Activated naive CD4-positive, alpha-beta T cell treated with anti-CD3 and anti-CD28 coated beads, Interleukin-2, amount 50 U/mL, for 24 hours (primary cell): ENCODE measurements at regions not wholly inside any gene's neighbourhood (a gene's known extent, or its start where the extent isn't known, plus 50 kb on each side); places are given as distances from the start of the nearest gene placed in this dataset.

Experiments used
- H3K27ac Mint-ChIP-seq: one replicate; pipeline ENCODE4 v1.8.0; 2021; ENCODE audit warnings: mild to moderate bottlenecking, mixed read lengths
- H3K27me3 Mint-ChIP-seq: one replicate; pipeline ENCODE4 v1.8.0; 2021; ENCODE audit warnings: mixed read lengths
- H3K36me3 Mint-ChIP-seq: one replicate; pipeline ENCODE4 v1.8.0; 2021; ENCODE audit warnings: mixed read lengths
- H3K4me1 Mint-ChIP-seq: one replicate; pipeline ENCODE4 v1.8.0; 2021; ENCODE audit warnings: mixed read lengths
- H3K4me3 Mint-ChIP-seq: one replicate; pipeline ENCODE4 v1.8.0; 2021; ENCODE audit warnings: mild to moderate bottlenecking, mixed read lengths
- H3K9me3 Mint-ChIP-seq: one replicate; pipeline ENCODE4 v1.8.0; 2021; ENCODE audit warnings: mixed read lengths

GRCh38 chr9:30970812-30971211 lies 1413.6 kb upstream of the ACO1 start:
- H3K27ac Mint-ChIP-seq: no peak overlapping the region
- H3K4me3 Mint-ChIP-seq: no peak overlapping the region
- H3K9me3 Mint-ChIP-seq: no peaks in the 10 kb centered on the region
- H3K36me3 Mint-ChIP-seq: no peaks in the 10 kb centered on the region
- peaks cover 2% of the 10 kb centered on the region for H3K27me3 Mint-ChIP-seq
- H3K4me1 Mint-ChIP-seq: no peaks in the 10 kb centered on the region

GRCh38 chr9:30972654-30973053 lies 1411.8 kb upstream of the ACO1 start:
- Mint-ChIP-seq H3K4me3 (no peak overlapping the region), H3K27me3 (peaks cover 2% of the 10 kb centered on the region), H3K27ac (no peak overlapping the region), H3K9me3 (no peaks in the 10 kb centered on the region), H3K36me3 (no peaks in the 10 kb centered on the region), H3K4me1 (no peaks in the 10 kb centered on the region)

- no peaks in the 10 kb centered on the region for H3K36me3 Mint-ChIP-seq
- no peak overlapping the region for H3K4me3 Mint-ChIP-seq
- no peaks in the 10 kb centered on the region for H3K9me3 Mint-ChIP-seq
- H3K27me3 Mint-ChIP-seq: no peaks in the 10 kb centered on the region
- no peaks in the 10 kb centered on the region for H3K4me1 Mint-ChIP-seq
- no peak overlapping the region for H3K27ac Mint-ChIP-seq
Measured at GRCh38 chr9:30977965-30978364, 1406.5 kb upstream of the ACO1 start.

GRCh38 chr9:30982301-30982700 lies 1402.1 kb upstream of the ACO1 start:
- no peak overlapping the region for H3K4me3 Mint-ChIP-seq
- no peaks in the 10 kb centered on the region for H3K27me3 Mint-ChIP-seq
- no peaks in the 10 kb centered on the region for H3K36me3 Mint-ChIP-seq
- no peak overlapping the region for H3K27ac Mint-ChIP-seq
- no peaks in the 10 kb centered on the region for H3K4me1 Mint-ChIP-seq
- peaks cover 10% of the 10 kb centered on the region for H3K9me3 Mint-ChIP-seq

- H3K4me1 Mint-ChIP-seq: no peaks in the 10 kb centered on the region
- H3K4me3 Mint-ChIP-seq: no peak overlapping the region
- no peak overlapping the region for H3K27ac Mint-ChIP-seq
- H3K36me3 Mint-ChIP-seq: no peaks in the 10 kb centered on the region
- peaks cover 1% of the 10 kb centered on the region for H3K27me3 Mint-ChIP-seq
- peaks cover 4% of the 10 kb centered on the region for H3K9me3 Mint-ChIP-seq
Measured at GRCh38 chr9:30995956-30996738, 1388.3 kb upstream of the ACO1 start.

GRCh38 chr9:30996761-30997160 lies 1387.7 kb upstream of the ACO1 start:
- peaks cover 4% of the 10 kb centered on the region for H3K9me3 Mint-ChIP-seq
- H3K4me3 Mint-ChIP-seq: no peak overlapping the region
- no peak overlapping the region for H3K27ac Mint-ChIP-seq
- H3K4me1 Mint-ChIP-seq: no peaks in the 10 kb centered on the region
- peaks cover 1% of the 10 kb centered on the region for H3K27me3 Mint-ChIP-seq
- H3K36me3 Mint-ChIP-seq: no peaks in the 10 kb centered on the region

GRCh38 chr9:30997291-30997690 lies 1387.2 kb upstream of the ACO1 start:
- Mint-ChIP-seq H3K4me3 (no peak overlapping the region), H3K27me3 (peaks cover 1% of the 10 kb centered on the region), H3K9me3 (peaks cover 4% of the 10 kb centered on the region), H3K4me1 (no peaks in the 10 kb centered on the region), H3K27ac (no peak overlapping the region), H3K36me3 (no peaks in the 10 kb centered on the region)

- H3K9me3 Mint-ChIP-seq: no peaks in the 10 kb centered on the region
- no peak overlapping the region for H3K27ac Mint-ChIP-seq
- H3K4me1 Mint-ChIP-seq: no peaks in the 10 kb centered on the region
- no peak overlapping the region for H3K4me3 Mint-ChIP-seq
- no peaks in the 10 kb centered on the region for H3K27me3 Mint-ChIP-seq
- no peaks in the 10 kb centered on the region for H3K36me3 Mint-ChIP-seq
Measured at GRCh38 chr9:31005086-31005665, 1379.3 kb upstream of the ACO1 start.

GRCh38 chr9:31013371-31013770 lies 1371.1 kb upstream of the ACO1 start:
- H3K4me3 Mint-ChIP-seq: no peak overlapping the region
- H3K4me1 Mint-ChIP-seq: no peaks in the 10 kb centered on the region
- no peak overlapping the region for H3K27ac Mint-ChIP-seq
- H3K27me3 Mint-ChIP-seq: no peaks in the 10 kb centered on the region
- H3K36me3 Mint-ChIP-seq: no peaks in the 10 kb centered on the region
- H3K9me3 Mint-ChIP-seq: no peaks in the 10 kb centered on the region

GRCh38 chr9:31023847-31024246 lies 1360.6 kb upstream of the ACO1 start:
- no peaks in the 10 kb centered on the region for H3K9me3 Mint-ChIP-seq
- no peaks in the 10 kb centered on the region for H3K4me1 Mint-ChIP-seq
- H3K36me3 Mint-ChIP-seq: no peaks in the 10 kb centered on the region
- H3K4me3 Mint-ChIP-seq: no peak overlapping the region
- H3K27me3 Mint-ChIP-seq: no peaks in the 10 kb centered on the region
- no peak overlapping the region for H3K27ac Mint-ChIP-seq

GRCh38 chr9:31027678-31028077 lies 1356.8 kb upstream of the ACO1 start:
- Mint-ChIP-seq H3K27ac (no peak overlapping the region), H3K27me3 (no peaks in the 10 kb centered on the region), H3K9me3 (no peaks in the 10 kb centered on the region), H3K4me3 (no peak overlapping the region), H3K4me1 (peaks cover 13% of the 10 kb centered on the region), H3K36me3 (no peaks in the 10 kb centered on the region)

- Mint-ChIP-seq H3K36me3 (no peaks in the 10 kb centered on the region), H3K27ac (no peak overlapping the region), H3K27me3 (no peaks in the 10 kb centered on the region), H3K9me3 (no peaks in the 10 kb centered on the region), H3K4me1 (peaks cover 13% of the 10 kb centered on the region), H3K4me3 (no peak overlapping the region)
Measured at GRCh38 chr9:31028137-31028536, 1356.3 kb upstream of the ACO1 start.

- no peak overlapping the region for H3K27ac Mint-ChIP-seq
- no peaks in the 10 kb centered on the region for H3K36me3 Mint-ChIP-seq
- H3K9me3 Mint-ChIP-seq: no peaks in the 10 kb centered on the region
- H3K4me3 Mint-ChIP-seq: peak overlapping the region; percentile 30
- no peaks in the 10 kb centered on the region for H3K27me3 Mint-ChIP-seq
- peaks cover 17% of the 10 kb centered on the region for H3K4me1 Mint-ChIP-seq
Measured at GRCh38 chr9:31030741-31031202, 1353.7 kb upstream of the ACO1 start.

- Mint-ChIP-seq H3K27ac (no peak overlapping the region), H3K4me1 (peaks cover 17% of the 10 kb centered on the region), H3K27me3 (no peaks in the 10 kb centered on the region), H3K4me3 (no peak overlapping the region), H3K36me3 (no peaks in the 10 kb centered on the region), H3K9me3 (no peaks in the 10 kb centered on the region)
Measured at GRCh38 chr9:31032206-31032605, 1352.2 kb upstream of the ACO1 start.

GRCh38 chr9:31034311-31034710 lies 1350.1 kb upstream of the ACO1 start:
- H3K27me3 Mint-ChIP-seq: peaks cover 4% of the 10 kb centered on the region
- H3K4me1 Mint-ChIP-seq: peaks cover 17% of the 10 kb centered on the region
- no peak overlapping the region for H3K4me3 Mint-ChIP-seq
- H3K27ac Mint-ChIP-seq: no peak overlapping the region
- H3K9me3 Mint-ChIP-seq: no peaks in the 10 kb centered on the region
- H3K36me3 Mint-ChIP-seq: no peaks in the 10 kb centered on the region

GRCh38 chr9:31040564-31040963 lies 1343.9 kb upstream of the ACO1 start:
- Mint-ChIP-seq H3K27ac (no peak overlapping the region), H3K36me3 (no peaks in the 10 kb centered on the region), H3K4me1 (no peaks in the 10 kb centered on the region), H3K27me3 (peaks cover 4% of the 10 kb centered on the region), H3K9me3 (no peaks in the 10 kb centered on the region), H3K4me3 (no peak overlapping the region)
